SK-N-MC (cell line): ENCODE measurements at regions not wholly inside any gene's neighbourhood (a gene's known extent, or its start where the extent isn't known, plus 50 kb on each side); places are given as distances from the start of the nearest gene placed in this dataset.

Experiments
- EZH2 ChIP-seq: fragments of 200-600 bp; sonication (generic); IDR thresholded peaks from one replicate; pipeline ENCODE4 v1.6.1; 2017; ENCODE audit warnings: antibody characterized with exemption
- POLR2AphosphoS5 ChIP-seq: IDR thresholded peaks from 2 replicates; pipeline ENCODE4 v1.6.1; 2012; ENCODE audit warnings: mild to moderate bottlenecking, low read depth, low read length, borderline replicate concordance

- TF ChIP-seq EZH2 (no peak), POLR2AphosphoS5 (no peak)
These were observed 76.3 kb upstream of the FYN start for GRCh38 chr6:111949546-111949945.
